ENCODE measurements at regions not wholly inside any gene's neighbourhood (a gene's known extent, or its start where the extent isn't known, plus 50 kb on each side); places are given as distances from the start of the nearest gene placed in this dataset.

DNA sequence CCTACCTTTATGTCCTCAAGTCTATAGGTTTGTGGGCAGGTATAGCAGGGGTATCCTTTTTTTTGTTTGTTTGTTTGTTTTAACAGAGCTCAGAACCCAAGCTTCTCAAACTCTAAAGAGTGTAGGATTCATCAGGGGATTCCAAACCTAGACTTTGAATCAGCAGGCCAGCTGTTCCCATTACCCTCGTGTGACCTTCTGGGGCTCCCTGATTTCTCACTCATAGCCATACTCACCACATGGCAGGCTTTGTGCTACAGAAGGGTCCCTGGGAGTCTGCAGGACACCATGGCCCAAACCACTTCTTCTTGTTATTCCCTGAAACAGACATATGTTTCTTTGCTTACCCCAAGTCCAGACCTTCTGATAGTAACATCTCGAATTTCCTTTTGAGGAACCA lies 350.8 kb upstream of the TSHZ2 start:
- no peak overlapping the region for H3K4me3 ChIP-seq (ENCODE audit: low read depth, low read length)
- TF ChIP-seq, protein P1, sequence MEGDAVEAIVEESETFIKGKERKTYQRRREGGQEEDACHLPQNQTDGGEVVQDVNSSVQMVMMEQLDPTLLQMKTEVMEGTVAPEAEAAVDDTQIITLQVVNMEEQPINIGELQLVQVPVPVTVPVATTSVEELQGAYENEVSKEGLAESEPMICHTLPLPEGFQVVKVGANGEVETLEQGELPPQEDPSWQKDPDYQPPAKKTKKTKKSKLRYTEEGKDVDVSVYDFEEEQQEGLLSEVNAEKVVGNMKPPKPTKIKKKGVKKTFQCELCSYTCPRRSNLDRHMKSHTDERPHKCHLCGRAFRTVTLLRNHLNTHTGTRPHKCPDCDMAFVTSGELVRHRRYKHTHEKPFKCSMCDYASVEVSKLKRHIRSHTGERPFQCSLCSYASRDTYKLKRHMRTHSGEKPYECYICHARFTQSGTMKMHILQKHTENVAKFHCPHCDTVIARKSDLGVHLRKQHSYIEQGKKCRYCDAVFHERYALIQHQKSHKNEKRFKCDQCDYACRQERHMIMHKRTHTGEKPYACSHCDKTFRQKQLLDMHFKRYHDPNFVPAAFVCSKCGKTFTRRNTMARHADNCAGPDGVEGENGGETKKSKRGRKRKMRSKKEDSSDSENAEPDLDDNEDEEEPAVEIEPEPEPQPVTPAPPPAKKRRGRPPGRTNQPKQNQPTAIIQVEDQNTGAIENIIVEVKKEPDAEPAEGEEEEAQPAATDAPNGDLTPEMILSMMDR (IDR thresholded peaks at IDR 0.05; ENCODE audit: borderline replicate concordance, insufficient read depth, low read depth, low read length) = no peak

DNA sequence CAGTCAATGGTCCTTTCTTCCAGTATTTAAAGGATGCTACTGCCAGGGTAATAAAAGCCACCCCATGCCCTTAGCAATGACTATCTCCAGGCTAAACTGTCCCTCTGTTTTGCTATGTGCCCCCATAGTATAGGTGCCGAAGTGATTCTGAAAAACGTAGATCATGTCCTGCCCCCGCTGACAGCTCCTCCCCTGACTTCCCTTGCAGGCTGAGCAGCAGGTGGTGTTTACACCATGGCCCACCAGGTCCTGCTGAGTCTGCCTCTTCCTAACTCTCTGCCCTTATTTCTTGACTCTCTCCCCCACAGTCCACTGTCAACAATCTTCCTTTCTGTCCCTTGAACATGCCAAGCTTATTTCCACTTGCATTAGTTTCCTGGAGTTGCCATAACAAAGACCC lies 352.5 kb upstream of the TSHZ2 start:
- TF ChIP-seq, protein P1 (IDR thresholded peaks at IDR 0.05; ENCODE audit: borderline replicate concordance, insufficient read depth, low read depth, low read length) = no peak
- H3K4me3 ChIP-seq (ENCODE audit: low read depth, low read length) = no peak overlapping the region

DNA sequence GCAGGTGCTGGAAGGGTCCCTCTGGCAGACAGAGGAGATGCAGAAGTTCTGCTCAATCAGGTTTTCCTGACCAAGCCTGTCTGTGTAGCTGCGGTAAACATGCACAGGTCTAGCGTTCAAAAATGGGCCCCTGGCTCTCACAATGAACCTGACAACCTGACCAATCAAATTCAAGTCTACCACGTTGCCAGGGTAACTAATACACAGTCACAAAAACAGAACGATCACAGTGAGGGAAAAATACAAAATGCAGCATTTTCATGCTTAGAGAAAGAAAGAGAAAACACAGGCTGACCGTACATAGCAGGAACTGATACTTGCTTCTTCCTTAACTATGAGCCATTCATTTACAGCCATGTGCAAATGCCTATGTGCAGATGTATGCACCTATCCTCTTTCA lies 353.1 kb upstream of the TSHZ2 start:
- TF ChIP-seq, protein P1 (IDR thresholded peaks at IDR 0.05; ENCODE audit: borderline replicate concordance, insufficient read depth, low read depth, low read length) = no peak
- no peak overlapping the region for H3K4me3 ChIP-seq (ENCODE audit: low read depth, low read length)

DNA sequence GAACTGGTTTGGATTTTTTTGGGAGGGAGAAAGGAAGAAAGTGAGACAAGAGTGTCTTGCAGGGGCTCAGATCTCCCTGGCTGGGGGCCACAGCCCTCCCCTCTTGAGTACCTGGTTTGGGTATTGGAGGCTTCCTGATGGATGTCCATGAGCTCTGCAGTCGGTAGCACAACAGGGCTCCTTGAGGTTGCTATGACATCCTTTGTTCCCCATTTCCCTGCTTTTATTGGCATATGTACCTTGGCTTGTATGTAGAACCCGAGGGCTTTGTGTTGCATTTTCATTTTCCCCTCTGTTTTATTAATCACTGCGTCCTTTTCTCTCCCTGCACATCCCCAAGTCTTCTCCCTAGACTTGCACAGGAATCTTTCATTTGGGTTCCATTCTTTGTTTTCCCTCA lies 355.5 kb upstream of the TSHZ2 start:
- H3K4me3 ChIP-seq (ENCODE audit: low read depth, low read length) = no peak overlapping the region
- TF ChIP-seq, protein P1 (IDR thresholded peaks at IDR 0.05; ENCODE audit: borderline replicate concordance, insufficient read depth, low read depth, low read length) = no peak

DNA sequence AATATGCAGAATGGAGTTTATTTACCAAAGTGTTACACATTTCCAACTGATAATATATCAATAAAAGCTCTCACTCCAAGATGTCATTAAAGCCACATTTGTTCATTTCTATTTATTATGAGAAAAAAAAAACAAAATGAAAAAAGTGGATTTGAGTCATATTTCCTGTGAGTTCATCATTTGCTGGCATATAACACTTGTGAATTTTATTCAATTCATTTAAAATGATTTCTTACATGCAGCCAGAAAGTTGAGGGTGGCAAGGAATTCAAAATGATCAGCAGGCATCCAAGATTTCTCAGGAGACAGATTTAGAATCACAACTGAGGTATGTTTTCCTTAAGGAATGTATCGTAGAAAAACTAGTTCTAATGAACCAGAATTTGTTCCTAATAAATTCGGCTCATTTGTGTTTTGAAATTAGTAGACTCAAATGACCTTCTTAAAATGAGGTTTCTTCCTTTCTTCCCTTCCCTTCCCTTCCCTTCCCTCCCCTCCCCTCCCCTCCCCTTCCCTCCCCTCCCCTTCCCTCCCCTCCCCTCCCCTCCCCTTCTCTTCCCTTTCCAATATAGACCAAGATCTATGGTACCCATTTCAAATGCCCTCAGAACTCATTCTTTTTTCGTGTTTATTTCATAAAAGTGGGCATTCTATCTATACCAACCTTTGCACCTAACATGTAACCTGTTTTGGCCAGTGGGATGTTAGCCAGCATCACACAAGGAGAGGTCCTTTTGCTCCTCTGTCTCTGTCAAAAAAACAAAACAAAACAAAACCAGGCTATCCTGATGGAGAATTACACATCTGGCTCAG lies 357.9 kb upstream of the TSHZ2 start:
- H3K4me3 ChIP-seq (ENCODE audit: low read depth, low read length) = no peak overlapping the region
- TF ChIP-seq, protein P1 (IDR thresholded peaks at IDR 0.05; ENCODE audit: borderline replicate concordance, insufficient read depth, low read depth, low read length) = no peak

DNA sequence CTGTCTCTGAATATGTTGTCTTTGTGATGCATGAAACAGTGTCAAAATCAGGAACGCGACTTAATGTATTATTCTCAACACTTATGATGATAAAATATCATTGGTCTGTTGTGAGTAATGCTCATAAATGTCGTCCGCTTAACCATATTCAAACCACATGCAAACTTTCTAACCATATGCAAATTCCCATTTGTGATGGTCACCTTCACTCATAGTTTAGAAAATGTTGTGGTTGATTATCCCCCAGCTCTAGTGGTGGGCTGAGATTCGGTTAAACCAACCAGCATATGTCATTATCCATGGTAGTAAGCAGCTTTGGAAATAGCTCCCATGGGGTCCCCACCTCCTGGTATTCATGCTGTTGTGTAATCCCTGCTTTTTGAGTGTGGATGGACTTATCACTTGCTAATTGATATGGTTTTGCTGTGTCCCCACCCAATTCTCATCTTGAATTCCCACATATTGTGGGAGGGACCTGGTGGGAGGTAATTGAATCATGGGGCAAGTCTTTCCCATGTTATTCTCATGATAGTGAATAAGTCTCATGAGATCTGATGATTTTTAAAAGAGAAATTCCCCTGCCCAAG lies 360.0 kb upstream of the TSHZ2 start:
- TF ChIP-seq, protein P1 (IDR thresholded peaks at IDR 0.05; ENCODE audit: borderline replicate concordance, insufficient read depth, low read depth, low read length) = no peak

DNA sequence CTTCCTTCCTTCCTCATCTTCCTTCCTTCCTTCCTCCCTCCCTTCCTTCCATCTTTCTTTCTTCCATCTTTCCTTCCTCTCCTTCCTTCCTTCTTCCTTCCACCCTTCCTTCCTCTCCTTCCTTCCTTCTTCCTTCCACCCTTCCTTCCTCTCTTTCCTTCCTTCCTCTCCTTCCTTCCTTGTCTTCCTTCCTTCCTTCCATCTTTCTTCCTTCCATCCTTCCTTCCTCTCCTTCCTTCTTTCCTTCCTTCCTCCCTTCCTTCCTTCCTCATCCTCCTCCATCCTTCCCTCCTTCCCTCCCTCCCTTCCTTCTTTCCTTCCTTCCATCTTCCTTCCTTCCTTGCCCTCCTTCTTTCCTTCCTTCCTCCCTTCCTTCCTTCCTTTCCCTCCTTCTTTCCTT lies 361.4 kb upstream of the TSHZ2 start:
- TF ChIP-seq, protein P1 (IDR thresholded peaks at IDR 0.05; ENCODE audit: borderline replicate concordance, insufficient read depth, low read depth, low read length) = no peak

More for the DNA sequence above, 360.0 kb upstream of the TSHZ2 start:
- H3K4me3 ChIP-seq (ENCODE audit: low read depth, low read length) = no peak overlapping the region

More for the DNA sequence above, 361.4 kb upstream of the TSHZ2 start:
- no peak overlapping the region for H3K4me3 ChIP-seq (ENCODE audit: low read depth, low read length)

All from GM12875 (cell line).